ENCODE measurements at regions not wholly inside any gene's neighbourhood (a gene's known extent, or its start where the extent isn't known, plus 50 kb on each side); places are given as distances from the start of the nearest gene placed in this dataset.

DNA sequence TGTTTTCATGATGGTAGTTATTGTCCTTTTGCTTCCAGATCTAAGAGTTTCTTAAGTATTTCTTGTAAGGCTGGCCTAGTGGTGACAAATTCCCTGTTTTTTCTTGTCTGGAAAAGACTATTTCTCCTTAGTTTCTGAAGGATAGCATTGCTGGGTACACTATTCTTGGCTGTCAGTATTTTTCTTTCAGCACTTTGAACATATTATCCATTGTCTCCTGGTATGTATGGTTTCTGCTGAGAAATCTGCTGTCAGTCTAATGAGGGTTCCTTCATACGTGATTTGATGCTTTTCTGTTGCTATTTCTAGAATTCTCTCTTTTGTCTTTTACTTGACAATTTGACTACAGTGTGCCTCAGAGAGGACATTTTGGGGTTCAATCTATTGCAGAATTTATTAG, 134.3 kb downstream of the CGGBP1 start:
- Mint-ChIP-seq H3K27me3 (ENCODE audit: unreplicated experiment) (no peaks in the 10 kb centered on the region), H3K4me3 (ENCODE audit: low read depth, unreplicated experiment) (no peak overlapping the region), H3K4me1 (ENCODE audit: low read depth, unreplicated experiment) (no peaks in the 10 kb centered on the region), H3K9me3 (ENCODE audit: low read depth, unreplicated experiment) (peaks cover 5% of the 10 kb centered on the region), H3K27ac (ENCODE audit: unreplicated experiment) (no peak overlapping the region), H3K36me3 (ENCODE audit: insufficient read depth, unreplicated experiment) (no peaks in the 10 kb centered on the region)
- no TSS peak for BruUV-seq (replicated peaks)
- CTCF ChIA-PET = no interaction called here
- intact Hi-C loops (cut with micrococcal nuclease; ENCODE audit: unreplicated experiment) = no loop called here
- no peak for DNase-seq
- TF ChIP-seq, protein P1, sequence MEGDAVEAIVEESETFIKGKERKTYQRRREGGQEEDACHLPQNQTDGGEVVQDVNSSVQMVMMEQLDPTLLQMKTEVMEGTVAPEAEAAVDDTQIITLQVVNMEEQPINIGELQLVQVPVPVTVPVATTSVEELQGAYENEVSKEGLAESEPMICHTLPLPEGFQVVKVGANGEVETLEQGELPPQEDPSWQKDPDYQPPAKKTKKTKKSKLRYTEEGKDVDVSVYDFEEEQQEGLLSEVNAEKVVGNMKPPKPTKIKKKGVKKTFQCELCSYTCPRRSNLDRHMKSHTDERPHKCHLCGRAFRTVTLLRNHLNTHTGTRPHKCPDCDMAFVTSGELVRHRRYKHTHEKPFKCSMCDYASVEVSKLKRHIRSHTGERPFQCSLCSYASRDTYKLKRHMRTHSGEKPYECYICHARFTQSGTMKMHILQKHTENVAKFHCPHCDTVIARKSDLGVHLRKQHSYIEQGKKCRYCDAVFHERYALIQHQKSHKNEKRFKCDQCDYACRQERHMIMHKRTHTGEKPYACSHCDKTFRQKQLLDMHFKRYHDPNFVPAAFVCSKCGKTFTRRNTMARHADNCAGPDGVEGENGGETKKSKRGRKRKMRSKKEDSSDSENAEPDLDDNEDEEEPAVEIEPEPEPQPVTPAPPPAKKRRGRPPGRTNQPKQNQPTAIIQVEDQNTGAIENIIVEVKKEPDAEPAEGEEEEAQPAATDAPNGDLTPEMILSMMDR (IDR thresholded peaks at IDR 0.05; ENCODE audit: unreplicated experiment) = no peak

DNA sequence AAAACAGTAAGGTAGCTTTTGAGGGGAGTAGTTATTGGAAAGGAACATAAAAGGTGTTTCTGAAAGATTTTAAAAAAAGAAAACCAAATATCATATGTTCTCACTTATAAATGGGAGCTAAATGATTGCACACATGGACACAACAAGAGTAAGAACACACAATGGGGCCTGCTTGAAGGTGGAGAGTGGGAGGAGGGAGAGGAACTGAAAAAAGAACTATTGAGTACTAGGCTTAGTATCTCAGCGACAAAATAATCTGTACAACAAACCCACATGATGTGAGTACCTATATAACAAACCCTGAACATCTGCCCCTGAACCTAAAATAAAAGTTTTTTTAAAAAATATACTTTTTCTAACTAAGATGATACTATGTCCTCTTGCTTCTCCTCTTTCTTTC, 138.3 kb downstream of the CGGBP1 start:
- no peaks in the 10 kb centered on the region for H3K4me1 Mint-ChIP-seq (ENCODE audit: low read depth, unreplicated experiment)
- intact Hi-C loops (cut with micrococcal nuclease; ENCODE audit: unreplicated experiment) = no loop called here
- no peak overlapping the region for H3K4me3 Mint-ChIP-seq (ENCODE audit: low read depth, unreplicated experiment)
- no peak for DNase-seq
- CTCF ChIA-PET = no interaction called here
- no peaks in the 10 kb centered on the region for H3K36me3 Mint-ChIP-seq (ENCODE audit: insufficient read depth, unreplicated experiment)
- TF ChIP-seq, protein P1 (IDR thresholded peaks at IDR 0.05; ENCODE audit: unreplicated experiment) = no peak
- H3K27ac Mint-ChIP-seq (ENCODE audit: unreplicated experiment) = no peak overlapping the region
- no TSS peak for BruUV-seq (replicated peaks)
- H3K9me3 Mint-ChIP-seq (ENCODE audit: low read depth, unreplicated experiment) = peaks cover 5% of the 10 kb centered on the region
- no peaks in the 10 kb centered on the region for H3K27me3 Mint-ChIP-seq (ENCODE audit: unreplicated experiment)

DNA sequence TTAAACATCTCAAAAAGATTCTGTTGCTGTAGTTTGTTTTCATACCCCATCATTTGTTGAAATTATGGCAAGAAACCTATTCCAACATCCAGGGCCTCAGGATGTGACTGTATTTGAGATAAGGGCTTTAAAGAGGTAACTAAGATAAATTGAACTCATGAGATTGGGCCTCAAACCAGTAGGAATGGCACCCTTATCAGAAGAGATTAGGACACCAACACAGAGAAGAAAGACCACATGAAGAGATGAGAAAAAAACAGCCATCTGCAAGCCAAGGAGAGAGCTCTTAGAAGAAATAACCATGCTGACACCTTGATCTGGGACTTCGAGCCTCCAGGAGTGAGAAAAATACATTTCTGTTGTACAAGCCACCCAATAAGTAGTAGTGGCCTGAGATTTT, 157.7 kb downstream of the CGGBP1 start:
- CTCF ChIA-PET = no interaction called here
- H3K9me3 Mint-ChIP-seq (ENCODE audit: low read depth, unreplicated experiment) = no peaks in the 10 kb centered on the region
- H3K4me1 Mint-ChIP-seq (ENCODE audit: low read depth, unreplicated experiment) = no peaks in the 10 kb centered on the region
- H3K27me3 Mint-ChIP-seq (ENCODE audit: unreplicated experiment) = no peaks in the 10 kb centered on the region
- DNase-seq = no peak
- no peaks in the 10 kb centered on the region for H3K36me3 Mint-ChIP-seq (ENCODE audit: insufficient read depth, unreplicated experiment)
- BruUV-seq (replicated peaks) = no TSS peak
- TF ChIP-seq, protein P1 (IDR thresholded peaks at IDR 0.05; ENCODE audit: unreplicated experiment) = no peak
- intact Hi-C loops (cut with micrococcal nuclease; ENCODE audit: unreplicated experiment) = loop anchor here (10.0 kb wide), 1 partner anchor 54 kb away; no protein-coding TSS in a partner anchor
- H3K4me3 Mint-ChIP-seq (ENCODE audit: low read depth, unreplicated experiment) = no peak overlapping the region
- no peak overlapping the region for H3K27ac Mint-ChIP-seq (ENCODE audit: unreplicated experiment)

DNA sequence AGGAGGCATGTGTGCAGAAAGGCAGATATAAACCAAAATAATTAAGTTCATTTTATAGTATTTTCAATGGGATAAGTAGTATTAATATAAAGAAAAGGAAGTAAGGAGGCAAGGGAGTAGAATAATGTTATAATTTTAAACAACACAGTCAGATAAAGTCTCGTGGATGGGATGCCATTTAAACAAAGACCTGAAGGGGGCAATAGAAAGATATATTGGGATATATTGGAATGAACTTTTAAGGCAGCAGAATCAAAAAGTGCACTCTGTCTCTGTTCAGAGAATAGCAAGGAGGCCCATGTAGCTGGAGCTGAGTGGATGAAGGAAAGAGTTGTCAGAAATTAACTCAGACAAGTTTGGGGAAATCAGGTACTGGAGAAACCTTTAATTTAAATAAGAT, 158.7 kb downstream of the CGGBP1 start:
- Mint-ChIP-seq H3K36me3 (ENCODE audit: insufficient read depth, unreplicated experiment) (no peaks in the 10 kb centered on the region), H3K9me3 (ENCODE audit: low read depth, unreplicated experiment) (no peaks in the 10 kb centered on the region), H3K4me1 (ENCODE audit: low read depth, unreplicated experiment) (no peaks in the 10 kb centered on the region), H3K27me3 (ENCODE audit: unreplicated experiment) (no peaks in the 10 kb centered on the region), H3K27ac (ENCODE audit: unreplicated experiment) (no peak overlapping the region), H3K4me3 (ENCODE audit: low read depth, unreplicated experiment) (no peak overlapping the region)
- DNase-seq = no peak
- intact Hi-C loops (cut with micrococcal nuclease; ENCODE audit: unreplicated experiment) = loop anchor here (1.0 to 10.0 kb wide), 2 partner anchors 55 to 103 kb away; no protein-coding TSS in a partner anchor
- TF ChIP-seq, protein P1 (IDR thresholded peaks at IDR 0.05; ENCODE audit: unreplicated experiment) = no peak
- CTCF ChIA-PET = no interaction called here
- BruUV-seq (replicated peaks) = no TSS peak

All from Calu3 (cell line).